ENCODE measurements at regions not wholly inside any gene's neighbourhood (a gene's known extent, or its start where the extent isn't known, plus 50 kb on each side); places are given as distances from the start of the nearest gene placed in this dataset.

- DNase-seq (ENCODE audit: low read depth in 1 of 2, low spot score in 1 of 2): no peak
- no peaks in the 10 kb centered on the region for H3K27me3 ChIP-seq (ENCODE audit: insufficient read depth, poor library complexity, severe bottlenecking)
- TF ChIP-seq, protein P1, sequence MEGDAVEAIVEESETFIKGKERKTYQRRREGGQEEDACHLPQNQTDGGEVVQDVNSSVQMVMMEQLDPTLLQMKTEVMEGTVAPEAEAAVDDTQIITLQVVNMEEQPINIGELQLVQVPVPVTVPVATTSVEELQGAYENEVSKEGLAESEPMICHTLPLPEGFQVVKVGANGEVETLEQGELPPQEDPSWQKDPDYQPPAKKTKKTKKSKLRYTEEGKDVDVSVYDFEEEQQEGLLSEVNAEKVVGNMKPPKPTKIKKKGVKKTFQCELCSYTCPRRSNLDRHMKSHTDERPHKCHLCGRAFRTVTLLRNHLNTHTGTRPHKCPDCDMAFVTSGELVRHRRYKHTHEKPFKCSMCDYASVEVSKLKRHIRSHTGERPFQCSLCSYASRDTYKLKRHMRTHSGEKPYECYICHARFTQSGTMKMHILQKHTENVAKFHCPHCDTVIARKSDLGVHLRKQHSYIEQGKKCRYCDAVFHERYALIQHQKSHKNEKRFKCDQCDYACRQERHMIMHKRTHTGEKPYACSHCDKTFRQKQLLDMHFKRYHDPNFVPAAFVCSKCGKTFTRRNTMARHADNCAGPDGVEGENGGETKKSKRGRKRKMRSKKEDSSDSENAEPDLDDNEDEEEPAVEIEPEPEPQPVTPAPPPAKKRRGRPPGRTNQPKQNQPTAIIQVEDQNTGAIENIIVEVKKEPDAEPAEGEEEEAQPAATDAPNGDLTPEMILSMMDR (IDR thresholded peaks at IDR 0.05; ENCODE audit: insufficient read depth, low read length): no peak
- no peak for TF ChIP-seq GABPA (IDR thresholded peaks at IDR 0.05; ENCODE audit: low read depth)
- no peak for TF ChIP-seq SPI1 (IDR thresholded peaks at IDR 0.05; ENCODE audit: borderline replicate concordance, low read depth)
- TF ChIP-seq REST (IDR thresholded peaks at IDR 0.05; ENCODE audit: insufficient replicate concordance, low read depth): no peak
- no peak overlapping the region for H3K4me3 ChIP-seq (replicated peaks; ENCODE audit: insufficient read depth, low read length)
- no peak overlapping the region for H3K27ac ChIP-seq (replicated peaks)
Measured at GRCh38 chr20:39619271-39619785, 657.2 kb downstream of the DHX35 start.

DNA sequence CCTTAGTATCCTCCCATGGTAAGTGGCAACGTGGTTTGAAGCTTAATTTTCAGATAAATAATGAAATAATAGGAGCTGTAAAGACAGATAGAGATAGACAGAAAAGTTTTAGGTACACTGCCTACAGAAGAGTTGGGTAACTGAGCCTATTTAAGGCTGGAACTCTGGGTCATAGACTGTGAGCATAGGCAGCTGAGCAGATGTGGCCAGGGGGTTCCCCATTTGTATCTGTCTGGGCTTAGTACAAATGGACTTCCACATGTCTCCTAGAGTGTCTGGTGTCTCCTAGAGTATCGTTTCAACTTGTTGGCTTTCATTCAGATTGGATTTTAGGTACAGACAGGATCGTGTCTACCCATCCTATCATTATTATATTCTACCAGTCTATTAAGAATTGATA, 649.8 kb downstream of the DHX35 start:
- H3K27me3 ChIP-seq (ENCODE audit: insufficient read depth, poor library complexity, severe bottlenecking): no peaks in the 10 kb centered on the region
- TF ChIP-seq, protein P1 (IDR thresholded peaks at IDR 0.05; ENCODE audit: insufficient read depth, low read length): no peak
- no peak for TF ChIP-seq POLR2AphosphoS5 (IDR thresholded peaks at IDR 0.05; ENCODE audit: low read depth)
- no peak for TF ChIP-seq REST (IDR thresholded peaks at IDR 0.05; ENCODE audit: insufficient replicate concordance, low read depth)
- TF ChIP-seq SPI1 (IDR thresholded peaks at IDR 0.05; ENCODE audit: borderline replicate concordance, low read depth): no peak
- no peak for TF ChIP-seq GABPA (IDR thresholded peaks at IDR 0.05; ENCODE audit: low read depth)
- H3K27ac ChIP-seq (replicated peaks): no peak overlapping the region
- no peak for DNase-seq (ENCODE audit: low read depth in 1 of 2, low spot score in 1 of 2)
- H3K4me3 ChIP-seq (replicated peaks; ENCODE audit: insufficient read depth, low read length): no peak overlapping the region

- Histone ChIP-seq H3K27ac (replicated peaks) (no peak overlapping the region), H3K27me3 (ENCODE audit: insufficient read depth, poor library complexity, severe bottlenecking) (no peaks in the 10 kb centered on the region), H3K4me3 (replicated peaks; ENCODE audit: insufficient read depth, low read length) (no peak overlapping the region)
- TF ChIP-seq POLR2AphosphoS5 (IDR thresholded peaks at IDR 0.05; ENCODE audit: low read depth) (no peak), REST (IDR thresholded peaks at IDR 0.05; ENCODE audit: insufficient replicate concordance, low read depth) (no peak), GABPA (IDR thresholded peaks at IDR 0.05; ENCODE audit: low read depth) (no peak), SPI1 (IDR thresholded peaks at IDR 0.05; ENCODE audit: borderline replicate concordance, low read depth) (no peak)
- TF ChIP-seq, protein P1 (IDR thresholded peaks at IDR 0.05; ENCODE audit: insufficient read depth, low read length): no peak
- no peak for DNase-seq (ENCODE audit: low read depth in 1 of 2, low spot score in 1 of 2)
Measured at GRCh38 chr20:39607141-39607540, 645.0 kb downstream of the DHX35 start.
